Left lung (tissue), 4 donors: ENCODE measurements at regions not wholly inside any gene's neighbourhood (a gene's known extent, or its start where the extent isn't known, plus 50 kb on each side); places are given as distances from the start of the nearest gene placed in this dataset.

Experiments
- ATAC-seq: fragments of 200-7000 bp; cut with Tn5 transposase; one replicate; pipeline ENCODE4 v1.9.1; 2020; ENCODE audit warnings: moderate library complexity
- DNase-seq, 4 donors: peaks; one replicate each; pipeline ENCODE4 v3.0.0-alpha.2; 2013 to 2020
- H3K27ac ChIP-seq, 2 donors: fragments of 200-600 bp; sonication (generic) in 1 of 2; one replicate each; pipeline versions ENCODE4 v1.5.0 to v1.8.0; 2020 to 2021
- H3K27me3 ChIP-seq, 2 donors: fragments of 200-600 bp; sonication (generic) in 1 of 2; one replicate each; pipeline versions ENCODE4 v1.5.0 to v1.8.0; 2020 to 2021
- H3K36me3 ChIP-seq, 2 donors: fragments of 200-600 bp; sonication (generic) in 1 of 2; one replicate each; pipeline versions ENCODE4 v1.5.0 to v1.8.0; 2020 to 2021
- H3K4me1 ChIP-seq, 2 donors: fragments of 200-600 bp; one replicate each; pipeline ENCODE4 v1.8.0; 2021
- H3K4me3 ChIP-seq, 2 donors: fragments of 200-600 bp; sonication (generic) in 1 of 2; one replicate each; pipeline versions ENCODE4 v1.5.0 to v1.8.0; 2020 to 2021; ENCODE audit warnings: mild to moderate bottlenecking in 1 of 2
- H3K9me3 ChIP-seq, 2 donors: fragments of 200-600 bp; sonication (generic) in 1 of 2; one replicate each; pipeline versions ENCODE4 v1.5.0 to v1.8.0; 2020 to 2021
- CTCF ChIP-seq, 2 donors: fragments of 200-600 bp; sonication (generic) in 1 of 2; IDR thresholded peaks; one replicate each; pipeline versions ENCODE4 v1.5.0 to v1.8.0; 2021; ENCODE audit warnings: antibody characterized with exemption in 2 of 2
- intact Hi-C, 2 donors: fragments of 100-400 bp; cut with DNase I; formaldehyde crosslinking; loops; one replicate each; pipeline versions ENCODE4 v1.11.2 to v1.14.2; 2022
- donor health status: DM: no; HTN: yes; CAD: no.
- donor health status: DM: no; HTN: no; CAD: no.

GRCh38 chr20:24406750-24407149, 62.7 kb upstream of the SYNDIG1 start:
- no peak for TF ChIP-seq CTCF (IDR thresholded peaks at IDR 0.05)
- ATAC-seq: no peak
- H3K27ac ChIP-seq: no peak overlapping the region
- no peaks in the 10 kb centered on the region for H3K9me3 ChIP-seq
- H3K36me3 ChIP-seq: no peaks in the 10 kb centered on the region
- intact Hi-C loops: no loop called here
- H3K4me1 ChIP-seq: no peaks in the 10 kb centered on the region
- DNase-seq: no peak
- no peak overlapping the region for H3K4me3 ChIP-seq
- peaks cover 0 to 4% of the 10 kb centered on the region in 2 donors for H3K27me3 ChIP-seq

- no peak for TF ChIP-seq CTCF (IDR thresholded peaks at IDR 0.05)
- ATAC-seq (no peak), DNase-seq (no peak)
- Histone ChIP-seq H3K9me3 (no peaks in the 10 kb centered on the region), H3K27ac (no peak overlapping the region), H3K36me3 (no peaks in the 10 kb centered on the region), H3K4me1 (no peaks in the 10 kb centered on the region), H3K4me3 (no peak overlapping the region), H3K27me3 (peaks cover 0 to 4% of the 10 kb centered on the region in 2 donors)
- intact Hi-C loops: no loop called here
Observed at GRCh38 chr20:24406251-24406650, 63.2 kb upstream of the SYNDIG1 start.

GRCh38 chr20:24405810-24406209, 63.6 kb upstream of the SYNDIG1 start:
- Histone ChIP-seq H3K27ac (no peak overlapping the region), H3K27me3 (no peaks in the 10 kb centered on the region), H3K4me1 (no peaks in the 10 kb centered on the region), H3K9me3 (no peaks in the 10 kb centered on the region), H3K4me3 (no peak overlapping the region), H3K36me3 (no peaks in the 10 kb centered on the region)
- intact Hi-C loops: no loop called here
- ATAC-seq: no peak
- no peak for DNase-seq
- no peak for TF ChIP-seq CTCF (IDR thresholded peaks at IDR 0.05)

- no peaks in the 10 kb centered on the region for H3K27me3 ChIP-seq
- intact Hi-C loops: no loop called here
- no peak overlapping the region for H3K4me3 ChIP-seq
Observed at GRCh38 chr20:24403406-24403805, 66.0 kb upstream of the SYNDIG1 start.

GRCh38 chr20:24402188-24402587, 67.2 kb upstream of the SYNDIG1 start:
- DNase-seq (no peak), ATAC-seq (no peak)
- no peak for TF ChIP-seq CTCF (IDR thresholded peaks at IDR 0.05)
- H3K27me3 ChIP-seq: no peaks in the 10 kb centered on the region
- H3K4me1 ChIP-seq: no peaks in the 10 kb centered on the region
- intact Hi-C loops: no loop called here
- H3K27ac ChIP-seq: no peak overlapping the region
- H3K36me3 ChIP-seq: no peaks in the 10 kb centered on the region
- H3K4me3 ChIP-seq: no peak overlapping the region
- H3K9me3 ChIP-seq: peaks cover 0 to 4% of the 10 kb centered on the region in 2 donors

More at GRCh38 chr20:24403406-24403805, 66.0 kb upstream of the SYNDIG1 start:
- H3K27ac ChIP-seq: no peak overlapping the region
- no peaks in the 10 kb centered on the region for H3K4me1 ChIP-seq
- no peak for ATAC-seq
- H3K36me3 ChIP-seq: no peaks in the 10 kb centered on the region
- DNase-seq: no peak
- H3K9me3 ChIP-seq: no peaks in the 10 kb centered on the region
- TF ChIP-seq CTCF (IDR thresholded peaks at IDR 0.05): no peak
